GM18867 (cell line): ENCODE measurements at regions not wholly inside any gene's neighbourhood (a gene's known extent, or its start where the extent isn't known, plus 50 kb on each side); places are given as distances from the start of the nearest gene placed in this dataset.

Experiments used
- ATAC-seq: cut with Tn5 transposase; IDR thresholded peaks from one replicate; pipeline ENCODE4 v1.9.1; 2021; ENCODE audit warnings: mild to moderate bottlenecking, moderate library complexity; ENCODE audit not compliant: unreplicated experiment

DNA sequence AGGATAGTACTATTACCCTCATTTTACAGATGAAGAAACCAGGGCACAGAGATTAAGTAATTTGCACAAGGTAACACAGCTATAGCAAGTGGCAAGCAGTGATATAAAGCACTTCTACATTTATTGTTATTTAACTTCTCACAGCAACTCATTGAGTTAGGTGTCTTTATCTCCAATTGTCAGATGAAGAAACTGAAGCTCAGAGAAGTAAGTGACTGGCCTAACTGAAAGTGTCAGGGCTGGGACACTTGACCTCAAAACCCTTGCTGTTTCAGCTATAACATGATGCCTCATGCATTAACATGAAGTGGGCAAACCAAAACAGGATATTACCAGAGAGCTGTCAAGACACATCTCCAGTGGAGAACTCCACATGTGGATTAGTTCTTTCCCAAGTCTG is 65.8 kb upstream of the LEKR1 start:
- peak; percentile 95 for ATAC-seq

- ATAC-seq: no peak
Observed at GRCh38 chr3:156761007-156761406, 65.1 kb upstream of the LEKR1 start.

- no peak for ATAC-seq
Observed at GRCh38 chr3:156761713-156762451, 64.3 kb upstream of the LEKR1 start.

- no peak for ATAC-seq
Observed at GRCh38 chr3:156762631-156763185, 63.4 kb upstream of the LEKR1 start.

DNA sequence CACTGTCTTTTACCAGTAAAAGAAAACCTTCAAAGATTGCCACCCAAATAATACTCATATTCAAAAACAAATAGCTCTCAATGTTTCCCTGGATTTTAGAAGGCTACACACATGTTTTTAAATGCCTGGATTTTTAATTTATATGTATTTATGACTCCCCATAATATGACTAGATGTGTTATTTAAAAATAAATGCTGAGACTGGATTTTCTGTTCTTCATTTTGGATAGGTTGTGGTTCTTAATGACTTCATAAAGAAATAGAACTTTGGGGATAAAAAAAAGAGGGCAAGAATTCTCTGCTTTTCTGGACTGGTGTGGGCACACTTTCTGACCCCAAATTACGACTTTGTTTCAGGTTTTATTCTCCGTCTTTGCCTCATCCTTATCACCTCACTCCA is 62.8 kb upstream of the LEKR1 start:
- no peak for ATAC-seq

- ATAC-seq: no peak
Observed at GRCh38 chr3:156763931-156764720, 62.0 kb upstream of the LEKR1 start.

DNA sequence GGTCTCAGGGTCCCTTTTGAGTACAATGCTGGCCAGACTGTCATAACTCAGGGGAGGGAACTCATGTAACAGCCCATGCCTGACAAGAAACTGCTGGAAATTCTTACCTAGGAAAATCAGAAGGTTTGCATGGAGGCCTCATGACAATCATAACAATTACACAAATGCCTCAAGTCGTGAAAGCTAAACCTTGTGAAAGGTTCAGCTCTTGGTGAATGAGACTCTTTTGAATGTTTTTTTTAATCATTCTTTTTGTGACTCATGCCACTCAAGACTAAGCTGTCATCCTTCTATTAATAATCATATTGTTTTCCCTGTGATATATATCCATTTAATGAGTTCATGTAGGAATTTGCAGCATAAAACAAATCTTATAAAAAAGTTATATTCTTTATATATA is 61.4 kb upstream of the LEKR1 start:
- no peak for ATAC-seq

- ATAC-seq: no peak
Observed at GRCh38 chr3:156768390-156768789, 57.8 kb upstream of the LEKR1 start.

DNA sequence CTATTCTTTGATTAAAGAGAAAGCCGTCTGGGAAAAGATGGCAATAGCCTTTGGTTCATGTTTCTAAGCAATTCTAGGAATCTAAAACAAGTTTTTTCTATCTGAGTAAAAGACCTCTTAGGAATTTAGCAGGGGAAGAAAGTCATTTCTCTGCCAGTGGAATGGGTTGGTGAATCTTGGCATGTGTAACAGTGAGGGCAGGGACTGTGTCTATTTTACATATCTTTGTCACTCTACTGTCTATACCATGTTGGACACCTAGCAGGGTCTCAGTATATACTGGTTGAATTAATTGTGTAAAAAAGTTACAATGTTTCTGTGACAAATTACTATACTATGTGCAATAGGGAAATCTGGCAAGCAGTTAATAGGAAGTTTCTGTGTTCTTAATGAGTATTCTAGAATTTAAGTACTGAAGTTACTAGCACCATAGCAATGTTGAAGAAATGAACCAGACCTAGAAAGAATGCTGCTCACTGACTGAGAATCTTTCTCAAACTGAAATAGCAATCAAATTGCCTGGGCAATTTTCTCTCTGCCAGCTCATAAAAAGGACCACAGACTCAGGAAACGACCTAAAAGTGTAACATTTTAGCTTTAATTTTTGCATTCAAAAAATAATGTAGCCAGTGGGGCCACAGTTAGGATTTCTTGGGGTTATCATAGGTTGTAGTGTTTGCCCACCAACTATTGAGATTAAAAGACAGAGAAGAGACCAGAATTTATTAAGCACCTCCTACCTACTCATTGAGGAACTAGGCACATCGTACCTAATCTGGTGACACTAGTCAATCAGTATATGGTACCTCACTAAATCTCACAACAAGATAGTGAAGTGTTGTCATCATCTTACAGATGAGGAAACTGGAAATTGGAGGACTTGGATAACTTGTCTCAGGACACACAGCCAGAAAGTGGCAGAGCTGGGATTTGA is 56.2 kb upstream of the LEKR1 start:
- ATAC-seq: no peak

DNA sequence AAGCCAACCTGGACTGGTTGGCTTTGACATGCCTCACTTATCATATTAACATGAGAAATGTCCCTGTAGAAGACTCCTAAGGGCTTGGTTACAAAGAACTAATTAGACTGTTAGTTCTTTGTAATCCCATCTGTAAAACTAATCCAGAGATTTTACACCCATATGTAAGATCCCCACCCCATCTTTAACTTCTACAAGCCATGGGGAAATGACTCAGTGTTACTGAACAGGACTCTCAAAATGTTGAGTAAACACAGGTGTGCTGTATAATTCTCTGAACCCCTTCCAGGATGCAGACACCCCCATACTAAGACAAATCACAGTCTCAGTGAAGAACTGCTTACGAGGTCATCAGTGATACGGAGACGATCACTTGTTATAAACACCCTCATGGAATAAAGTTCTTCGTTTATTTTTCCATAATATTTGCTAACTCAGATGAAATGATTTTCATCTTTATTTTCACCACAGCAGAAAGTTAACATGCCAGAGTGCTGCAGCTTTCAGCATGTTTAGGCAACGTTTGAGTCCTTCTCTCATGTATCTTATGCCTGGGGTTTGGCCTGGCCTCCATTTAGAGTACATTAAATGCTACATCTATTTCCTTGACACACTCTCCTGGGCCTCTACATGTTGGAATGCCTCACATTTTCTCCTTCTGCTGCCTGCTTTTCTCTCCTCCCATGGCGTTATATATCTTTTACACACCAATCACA is 55.3 kb upstream of the LEKR1 start:
- no peak for ATAC-seq

DNA sequence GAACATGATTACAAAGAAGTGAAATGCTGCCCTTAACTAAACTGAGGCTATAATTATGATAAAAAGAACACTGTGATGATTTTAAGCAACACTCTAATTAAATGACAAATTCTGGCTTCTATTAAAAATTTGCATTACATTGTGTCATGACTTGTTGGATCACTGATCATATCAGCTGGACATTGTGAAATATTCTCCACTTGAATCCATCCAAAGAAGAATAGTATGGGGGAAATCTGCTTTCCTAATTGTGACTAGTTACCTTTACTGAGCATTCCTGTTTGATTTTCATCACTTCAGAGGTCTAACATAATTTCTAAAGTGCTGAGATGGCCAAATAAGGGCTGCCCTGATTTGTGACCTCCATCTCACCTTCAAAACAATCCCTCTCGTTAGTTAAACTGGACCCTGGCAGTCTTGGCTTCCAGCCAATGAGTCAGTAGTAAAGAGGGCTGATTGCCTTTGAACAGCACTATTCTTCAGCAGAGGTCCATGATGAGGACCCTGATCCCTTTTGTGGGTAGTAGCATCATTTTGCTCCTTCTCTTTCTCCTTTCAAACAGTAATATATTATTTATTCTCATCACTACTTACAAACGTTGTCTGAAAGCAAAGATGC is 53.5 kb upstream of the LEKR1 start:
- ATAC-seq: no peak

DNA sequence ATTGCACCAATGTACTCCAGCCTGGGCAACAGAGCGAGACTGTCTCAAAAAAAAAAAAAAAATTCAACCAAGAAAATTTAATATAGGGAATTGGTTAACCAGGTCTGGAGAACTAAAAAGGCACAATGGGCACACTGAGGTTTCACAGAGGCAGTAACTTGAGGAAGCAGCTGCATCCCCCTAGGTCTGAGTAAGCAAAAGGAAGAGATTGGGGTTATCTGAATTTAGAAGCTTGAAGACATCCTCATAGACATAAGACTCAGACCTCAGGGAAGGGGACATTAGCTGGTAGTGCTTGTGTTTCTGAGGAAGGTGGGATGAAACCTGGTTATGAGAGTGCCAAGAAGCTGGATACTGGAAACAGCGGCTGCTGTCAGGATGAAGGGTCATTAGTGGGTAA is 50.1 kb upstream of the LEKR1 start:
- no peak for ATAC-seq
